ENCODE measurements at regions not wholly inside any gene's neighbourhood (a gene's known extent, or its start where the extent isn't known, plus 50 kb on each side); places are given as distances from the start of the nearest gene placed in this dataset.
A peak's percentile ranks its signal among the peaks of the same experiment; 100 is the strongest.

GRCh38 chr2:234288974-234289455, 207.9 kb downstream of the ARL4C start:
- no peak overlapping the region for H2AFZ ChIP-seq (ENCODE audit: insufficient read depth, low read length, poor library complexity)
- no peak overlapping the region for H3K27ac ChIP-seq (ENCODE audit: low read depth, low read length)
- no peak overlapping the region for H2BK120ac ChIP-seq (ENCODE audit: insufficient read depth, low read length, poor library complexity)
- no peaks in the 10 kb centered on the region for H3K9me3 ChIP-seq (ENCODE audit: insufficient read depth, low read depth, low read length)
- no peaks in the 10 kb centered on the region for H3K27me3 ChIP-seq (ENCODE audit: insufficient read depth, low read length)
- peak overlapping the region; percentile 9 for H2AK5ac ChIP-seq (ENCODE audit: low read length)
- no peak overlapping the region for H3K14ac ChIP-seq (ENCODE audit: low read length)
- peaks cover 2% of the 10 kb centered on the region for H3K79me1 ChIP-seq (ENCODE audit: low read length)
- no peaks in the 10 kb centered on the region for H3K4me1 ChIP-seq (ENCODE audit: control insufficient read depth in 1 of 2, insufficient read depth in 2 of 2, low read length in 2 of 2)
- H4K12ac ChIP-seq (ENCODE audit: low read depth, low read length) = no peak overlapping the region
- H3K36me3 ChIP-seq (ENCODE audit: control insufficient read depth in 1 of 2, insufficient read depth in 2 of 2, low read length in 2 of 2) = no peaks in the 10 kb centered on the region
- H3K4me3 ChIP-seq (ENCODE audit: low read depth, low read length) = no peak overlapping the region
- no peak overlapping the region for H3K4ac ChIP-seq (ENCODE audit: low read depth, low read length)
- H4K91ac ChIP-seq (ENCODE audit: low read depth, low read length) = no peak overlapping the region
- no peak overlapping the region for H3K4me2 ChIP-seq (ENCODE audit: low read length)
- no peak overlapping the region for H4K8ac ChIP-seq (ENCODE audit: low read depth, low read length)
- no peak overlapping the region for H3K23ac ChIP-seq (ENCODE audit: low read length)
- peak; percentile 92 to 97 for DNase-seq
- no peak overlapping the region for H3K9ac ChIP-seq (ENCODE audit: low read length)
- H2BK12ac ChIP-seq (ENCODE audit: low read length) = no peak overlapping the region
- H3K79me2 ChIP-seq (ENCODE audit: control insufficient read depth, insufficient read depth, low read length, poor library complexity) = no peaks in the 10 kb centered on the region
- WGBS (ENCODE audit: extremely low coverage, insufficient coverage, insufficient read length) = no CpG with 5 or more reads among the region's 13 CpGs
- H2BK5ac ChIP-seq (ENCODE audit: low read depth, low read length, poor library complexity) = no peak overlapping the region
- no peak overlapping the region for H3K18ac ChIP-seq (ENCODE audit: low read length)

GRCh38 chr2:234287650-234288049, 209.2 kb downstream of the ARL4C start:
- Histone ChIP-seq H4K8ac (ENCODE audit: low read depth, low read length) (no peak overlapping the region), H4K12ac (ENCODE audit: low read depth, low read length) (no peak overlapping the region), H3K79me2 (ENCODE audit: control insufficient read depth, insufficient read depth, low read length, poor library complexity) (no peaks in the 10 kb centered on the region), H3K9me3 (ENCODE audit: insufficient read depth, low read depth, low read length) (no peaks in the 10 kb centered on the region), H3K36me3 (ENCODE audit: control insufficient read depth in 1 of 2, insufficient read depth in 2 of 2, low read length in 2 of 2) (no peaks in the 10 kb centered on the region), H2AFZ (ENCODE audit: insufficient read depth, low read length, poor library complexity) (no peak overlapping the region), H2BK120ac (ENCODE audit: insufficient read depth, low read length, poor library complexity) (no peak overlapping the region), H2BK5ac (ENCODE audit: low read depth, low read length, poor library complexity) (no peak overlapping the region), H3K27me3 (ENCODE audit: insufficient read depth, low read length) (no peaks in the 10 kb centered on the region), H3K18ac (ENCODE audit: low read length) (no peak overlapping the region), H2AK5ac (ENCODE audit: low read length) (no peak overlapping the region), H3K4me3 (ENCODE audit: low read depth, low read length) (no peak overlapping the region), H3K4me2 (ENCODE audit: low read length) (no peak overlapping the region), H4K91ac (ENCODE audit: low read depth, low read length) (no peak overlapping the region), H3K4ac (ENCODE audit: low read depth, low read length) (no peak overlapping the region), H3K79me1 (ENCODE audit: low read length) (peaks cover 2% of the 10 kb centered on the region), H3K9ac (ENCODE audit: low read length) (no peak overlapping the region), H3K14ac (ENCODE audit: low read length) (no peak overlapping the region), H3K27ac (ENCODE audit: low read depth, low read length) (no peak overlapping the region), H3K4me1 (ENCODE audit: control insufficient read depth in 1 of 2, insufficient read depth in 2 of 2, low read length in 2 of 2) (no peaks in the 10 kb centered on the region), H3K23ac (ENCODE audit: low read length) (no peak overlapping the region), H2BK12ac (ENCODE audit: low read length) (no peak overlapping the region)
- no peak for DNase-seq
- WGBS (ENCODE audit: extremely low coverage, insufficient coverage, insufficient read length) = no CpG with 5 or more reads among the region's 3 CpGs

GRCh38 chr2:234286956-234287355, 209.9 kb downstream of the ARL4C start:
- no peak overlapping the region for H2BK12ac ChIP-seq (ENCODE audit: low read length)
- H2BK5ac ChIP-seq (ENCODE audit: low read depth, low read length, poor library complexity) = no peak overlapping the region
- no peak for DNase-seq
- WGBS (ENCODE audit: extremely low coverage, insufficient coverage, insufficient read length) = no CpG with 5 or more reads among the region's 4 CpGs
- H4K8ac ChIP-seq (ENCODE audit: low read depth, low read length) = no peak overlapping the region
- no peak overlapping the region for H3K4ac ChIP-seq (ENCODE audit: low read depth, low read length)
- no peak overlapping the region for H3K14ac ChIP-seq (ENCODE audit: low read length)
- H3K9me3 ChIP-seq (ENCODE audit: insufficient read depth, low read depth, low read length) = no peaks in the 10 kb centered on the region
- no peaks in the 10 kb centered on the region for H3K36me3 ChIP-seq (ENCODE audit: control insufficient read depth in 1 of 2, insufficient read depth in 2 of 2, low read length in 2 of 2)
- H3K79me2 ChIP-seq (ENCODE audit: control insufficient read depth, insufficient read depth, low read length, poor library complexity) = no peaks in the 10 kb centered on the region
- no peak overlapping the region for H3K23ac ChIP-seq (ENCODE audit: low read length)
- H3K9ac ChIP-seq (ENCODE audit: low read length) = no peak overlapping the region
- no peak overlapping the region for H3K4me3 ChIP-seq (ENCODE audit: low read depth, low read length)
- H4K91ac ChIP-seq (ENCODE audit: low read depth, low read length) = no peak overlapping the region
- H3K27ac ChIP-seq (ENCODE audit: low read depth, low read length) = no peak overlapping the region
- no peaks in the 10 kb centered on the region for H3K27me3 ChIP-seq (ENCODE audit: insufficient read depth, low read length)
- no peaks in the 10 kb centered on the region for H3K4me1 ChIP-seq (ENCODE audit: control insufficient read depth in 1 of 2, insufficient read depth in 2 of 2, low read length in 2 of 2)
- no peak overlapping the region for H3K4me2 ChIP-seq (ENCODE audit: low read length)
- H3K18ac ChIP-seq (ENCODE audit: low read length) = no peak overlapping the region
- no peak overlapping the region for H4K12ac ChIP-seq (ENCODE audit: low read depth, low read length)
- no peak overlapping the region for H2BK120ac ChIP-seq (ENCODE audit: insufficient read depth, low read length, poor library complexity)
- H3K79me1 ChIP-seq (ENCODE audit: low read length) = peaks cover 2% of the 10 kb centered on the region
- H2AK5ac ChIP-seq (ENCODE audit: low read length) = no peak overlapping the region
- H2AFZ ChIP-seq (ENCODE audit: insufficient read depth, low read length, poor library complexity) = no peak overlapping the region

GRCh38 chr2:234286118-234286598, 210.7 kb downstream of the ARL4C start:
- H3K18ac ChIP-seq (ENCODE audit: low read length) = no peak overlapping the region
- H3K36me3 ChIP-seq (ENCODE audit: control insufficient read depth in 1 of 2, insufficient read depth in 2 of 2, low read length in 2 of 2) = no peaks in the 10 kb centered on the region
- no peaks in the 10 kb centered on the region for H3K4me1 ChIP-seq (ENCODE audit: control insufficient read depth in 1 of 2, insufficient read depth in 2 of 2, low read length in 2 of 2)
- no peak overlapping the region for H3K23ac ChIP-seq (ENCODE audit: low read length)
- no CpG with 5 or more reads among the region's 8 CpGs for WGBS (ENCODE audit: extremely low coverage, insufficient coverage, insufficient read length)
- H2AFZ ChIP-seq (ENCODE audit: insufficient read depth, low read length, poor library complexity) = no peak overlapping the region
- no peak overlapping the region for H2BK12ac ChIP-seq (ENCODE audit: low read length)
- H3K9me3 ChIP-seq (ENCODE audit: insufficient read depth, low read depth, low read length) = no peaks in the 10 kb centered on the region
- no peak overlapping the region for H3K4me3 ChIP-seq (ENCODE audit: low read depth, low read length)
- DNase-seq = no peak
- no peak overlapping the region for H4K91ac ChIP-seq (ENCODE audit: low read depth, low read length)
- no peak overlapping the region for H2BK120ac ChIP-seq (ENCODE audit: insufficient read depth, low read length, poor library complexity)
- H3K4me2 ChIP-seq (ENCODE audit: low read length) = no peak overlapping the region
- no peak overlapping the region for H3K9ac ChIP-seq (ENCODE audit: low read length)
- H3K14ac ChIP-seq (ENCODE audit: low read length) = no peak overlapping the region
- H2AK5ac ChIP-seq (ENCODE audit: low read length) = no peak overlapping the region
- no peak overlapping the region for H3K27ac ChIP-seq (ENCODE audit: low read depth, low read length)
- no peak overlapping the region for H2BK5ac ChIP-seq (ENCODE audit: low read depth, low read length, poor library complexity)
- no peaks in the 10 kb centered on the region for H3K79me2 ChIP-seq (ENCODE audit: control insufficient read depth, insufficient read depth, low read length, poor library complexity)
- H4K12ac ChIP-seq (ENCODE audit: low read depth, low read length) = no peak overlapping the region
- H4K8ac ChIP-seq (ENCODE audit: low read depth, low read length) = no peak overlapping the region
- H3K79me1 ChIP-seq (ENCODE audit: low read length) = peaks cover 2% of the 10 kb centered on the region
- no peaks in the 10 kb centered on the region for H3K27me3 ChIP-seq (ENCODE audit: insufficient read depth, low read length)
- H3K4ac ChIP-seq (ENCODE audit: low read depth, low read length) = no peak overlapping the region
